Keratinocyte (primary cell): ENCODE measurements at regions not wholly inside any gene's neighbourhood (a gene's known extent, or its start where the extent isn't known, plus 50 kb on each side); places are given as distances from the start of the nearest gene placed in this dataset.

Source experiments
- DNase-seq: peaks from one replicate; pipeline ENCODE4 v3.0.0-alpha.2; 2011; ENCODE audit warnings: low read depth, missing footprints, low spot score
- FAIRE-seq: peaks from 2 replicates; lab custom pipeline; 2011; peaks lifted over from hg19 to GRCh38; lab: Jason Lieb, UNC
- H2AFZ ChIP-seq: 2 replicates; pipeline ENCODE4 v1.6.0; 2012; ENCODE audit warnings: low read length, control low read depth, inconsistent platforms; ENCODE audit not compliant: control insufficient read depth
- H3K27ac ChIP-seq: 2 replicates; pipeline ENCODE4 v1.5.1; 2011; ENCODE audit warnings: low read length; ENCODE audit not compliant: control insufficient read depth, insufficient read depth
- H3K27me3 ChIP-seq: 3 replicates; pipeline ENCODE4 v1.6.0; 2011; ENCODE audit warnings: low read length; ENCODE audit not compliant: control insufficient read depth, insufficient read depth; ENCODE audit errors: extremely low read depth
- H3K36me3 ChIP-seq, 2 experiments: 2 replicates in 1 of 2; 3 replicates in 1 of 2; pipeline ENCODE4 v1.5.1; 2011; ENCODE audit warnings: low read length in 2 of 2, mild to moderate bottlenecking in 1 of 2; ENCODE audit not compliant: control insufficient read depth in 2 of 2, insufficient read depth in 2 of 2; ENCODE audit errors: extremely low read depth in 1 of 2
- H3K4me1 ChIP-seq: 3 replicates; pipeline ENCODE4 v1.5.1; 2011; ENCODE audit warnings: low read length; ENCODE audit not compliant: control insufficient read depth, insufficient read depth; ENCODE audit errors: extremely low read depth
- H3K4me2 ChIP-seq: 3 replicates; pipeline ENCODE4 v1.6.0; 2011; ENCODE audit warnings: low read depth, low read length; ENCODE audit not compliant: control insufficient read depth, insufficient read depth; ENCODE audit errors: extremely low read depth
- H3K4me3 ChIP-seq, 3 experiments: fragments of 200-600 bp in 1 of 3; sonication (generic) in 1 of 3; 2 replicates in 2 of 3; 3 replicates in 1 of 3; pipeline ENCODE4 v1.5.1; 2011 to 2016; ENCODE audit warnings: low read length in 3 of 3, mild to moderate bottlenecking in 3 of 3, control low read depth in 2 of 3, inconsistent platforms in 1 of 3, low read depth in 1 of 3, mixed read lengths in 1 of 3, mixed run types in 1 of 3, moderate library complexity in 1 of 3; ENCODE audit not compliant: control insufficient read depth in 2 of 3, insufficient read depth in 2 of 3; ENCODE audit errors: extremely low read depth in 1 of 3
- H3K79me2 ChIP-seq: 2 replicates; pipeline ENCODE4 v1.6.0; 2012; ENCODE audit warnings: low read length; ENCODE audit not compliant: control insufficient read depth, insufficient read depth
- H3K9ac ChIP-seq: 3 replicates; pipeline ENCODE4 v1.6.0; 2011; ENCODE audit warnings: low read length; ENCODE audit not compliant: control insufficient read depth, insufficient read depth; ENCODE audit errors: extremely low read depth
- H3K9me1 ChIP-seq: 3 replicates; pipeline ENCODE4 v1.6.0; 2011; ENCODE audit warnings: low read length; ENCODE audit not compliant: control insufficient read depth, insufficient read depth; ENCODE audit errors: extremely low read depth
- H3K9me3 ChIP-seq: 2 replicates; pipeline ENCODE4 v1.5.1; 2012; ENCODE audit warnings: low read depth, low read length; ENCODE audit not compliant: control insufficient read depth
- H4K20me1 ChIP-seq: 3 replicates; pipeline ENCODE4 v1.6.0; 2011; ENCODE audit warnings: low read length; ENCODE audit not compliant: control insufficient read depth, insufficient read depth; ENCODE audit errors: extremely low read depth
- EZH2 ChIP-seq: IDR thresholded peaks from one replicate; pipeline ENCODE4 v1.6.1; 2012; ENCODE audit warnings: inconsistent platforms, mild to moderate bottlenecking, low read length, moderate library complexity
- dilution Hi-C: fragments of 300-500 bp; cut with MboI; formaldehyde crosslinking; loops from one replicate; pipeline ENCODE4 v1.7.0; 2020; ENCODE audit warnings: low sequenced_read_pairs; ENCODE audit not compliant: extremely low pct_ligation_motif_present
- TF ChIP-seq, protein P1 (sequence below), 3 experiments: IDR thresholded peaks in 1 of 3; conservative IDR thresholded peaks in 1 of 3; optimal IDR thresholded peaks in 1 of 3; 2 replicates in 2 of 3; 3 replicates in 1 of 3; pipeline versions ENCODE3 to v1.5.1; 2011; ENCODE audit warnings: low read length in 3 of 3, mild to moderate bottlenecking in 3 of 3, moderate library complexity in 2 of 3, control low read depth in 1 of 3, inconsistent platforms in 1 of 3; ENCODE audit not compliant: insufficient read depth in 2 of 3; ENCODE audit errors: extremely low read depth in 1 of 3

DNA sequence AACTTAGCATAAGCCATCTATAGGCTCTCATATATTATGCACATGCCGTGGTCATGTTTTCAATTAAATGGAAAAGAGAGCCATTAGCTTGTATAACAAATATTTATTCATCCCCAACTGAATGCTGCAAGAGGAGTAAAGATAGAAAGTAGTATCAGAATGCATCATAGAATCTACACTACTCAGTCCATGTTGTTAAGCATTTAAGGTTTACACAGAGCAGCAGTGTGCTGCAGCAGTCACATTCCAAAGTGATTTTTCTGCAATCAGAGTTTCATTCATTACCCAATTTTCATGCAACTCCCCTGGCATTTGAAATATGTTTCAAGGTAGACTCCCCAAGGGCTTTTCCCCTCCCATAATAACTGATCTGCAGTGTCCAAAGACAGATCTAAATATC, 82.2 kb upstream of the LMO3 start:
- FAIRE-seq (no peak), DNase-seq (no peak)
- Histone ChIP-seq H3K4me3 (no peak overlapping the region), H4K20me1 (no peaks in the 10 kb centered on the region), H3K36me3 (no peaks in the 10 kb centered on the region), H3K27me3 (no peaks in the 10 kb centered on the region), H3K79me2 (no peaks in the 10 kb centered on the region), H3K9me3 (no peaks in the 10 kb centered on the region), H3K9ac (no peak overlapping the region), H3K27ac (no peak overlapping the region), H2AFZ (no peak overlapping the region), H3K4me1 (no peaks in the 10 kb centered on the region), H3K4me2 (no peak overlapping the region), H3K9me1 (no peaks in the 10 kb centered on the region)
- TF ChIP-seq EZH2: no peak
- TF ChIP-seq, protein P1, sequence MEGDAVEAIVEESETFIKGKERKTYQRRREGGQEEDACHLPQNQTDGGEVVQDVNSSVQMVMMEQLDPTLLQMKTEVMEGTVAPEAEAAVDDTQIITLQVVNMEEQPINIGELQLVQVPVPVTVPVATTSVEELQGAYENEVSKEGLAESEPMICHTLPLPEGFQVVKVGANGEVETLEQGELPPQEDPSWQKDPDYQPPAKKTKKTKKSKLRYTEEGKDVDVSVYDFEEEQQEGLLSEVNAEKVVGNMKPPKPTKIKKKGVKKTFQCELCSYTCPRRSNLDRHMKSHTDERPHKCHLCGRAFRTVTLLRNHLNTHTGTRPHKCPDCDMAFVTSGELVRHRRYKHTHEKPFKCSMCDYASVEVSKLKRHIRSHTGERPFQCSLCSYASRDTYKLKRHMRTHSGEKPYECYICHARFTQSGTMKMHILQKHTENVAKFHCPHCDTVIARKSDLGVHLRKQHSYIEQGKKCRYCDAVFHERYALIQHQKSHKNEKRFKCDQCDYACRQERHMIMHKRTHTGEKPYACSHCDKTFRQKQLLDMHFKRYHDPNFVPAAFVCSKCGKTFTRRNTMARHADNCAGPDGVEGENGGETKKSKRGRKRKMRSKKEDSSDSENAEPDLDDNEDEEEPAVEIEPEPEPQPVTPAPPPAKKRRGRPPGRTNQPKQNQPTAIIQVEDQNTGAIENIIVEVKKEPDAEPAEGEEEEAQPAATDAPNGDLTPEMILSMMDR (optimal IDR thresholded peaks at IDR 0.05 in 1 of 3, IDR thresholded peaks at IDR 0.05 in 1 of 3, conservative IDR thresholded peaks at IDR 0.05 in 1 of 3; ENCODE audit: extremely low read depth in 1 of 3, insufficient read depth in 2 of 3, low read length in 3 of 3): no peak
- dilution Hi-C loops: no loop called here

DNA sequence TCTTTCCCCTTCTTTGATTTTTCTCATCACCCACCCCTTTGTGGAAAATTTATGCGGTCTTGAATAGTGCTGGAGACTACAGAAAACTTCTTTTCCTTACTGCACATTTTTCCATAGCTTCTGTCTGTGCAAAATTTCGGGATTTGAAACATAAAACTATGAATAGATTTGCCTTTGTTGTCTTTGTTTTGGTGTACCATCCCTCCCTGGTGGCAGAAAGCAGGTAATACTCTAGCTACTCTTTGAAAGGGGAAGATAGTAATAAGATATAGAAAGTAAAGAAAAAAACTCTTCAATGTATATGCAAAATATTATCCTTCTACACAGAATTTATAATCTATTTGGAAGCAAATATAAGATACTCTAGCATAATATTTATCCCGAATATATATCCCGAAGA, 79.1 kb upstream of the LMO3 start:
- DNase-seq: no peak
- no peaks in the 10 kb centered on the region for H3K9me1 ChIP-seq
- H3K9me3 ChIP-seq: no peaks in the 10 kb centered on the region
- no peak overlapping the region for H3K4me2 ChIP-seq
- no peaks in the 10 kb centered on the region for H3K27me3 ChIP-seq
- no peaks in the 10 kb centered on the region for H3K4me1 ChIP-seq
- no peak for FAIRE-seq
- TF ChIP-seq EZH2: no peak
- TF ChIP-seq, protein P1 (optimal IDR thresholded peaks at IDR 0.05 in 1 of 3, IDR thresholded peaks at IDR 0.05 in 1 of 3, conservative IDR thresholded peaks at IDR 0.05 in 1 of 3; ENCODE audit: extremely low read depth in 1 of 3, insufficient read depth in 2 of 3, low read length in 3 of 3): no peak
- no peak overlapping the region for H3K9ac ChIP-seq
- H3K79me2 ChIP-seq: no peaks in the 10 kb centered on the region
- H3K4me3 ChIP-seq: no peak overlapping the region
- H2AFZ ChIP-seq: no peak overlapping the region
- H3K36me3 ChIP-seq: no peaks in the 10 kb centered on the region
- no peak overlapping the region for H3K27ac ChIP-seq
- H4K20me1 ChIP-seq: no peaks in the 10 kb centered on the region
- dilution Hi-C loops: no loop called here
